ENCODE measurements at regions not wholly inside any gene's neighbourhood (a gene's known extent, or its start where the extent isn't known, plus 50 kb on each side); places are given as distances from the start of the nearest gene placed in this dataset.

GRCh38 chr21:32834211-32834915 is 62.8 kb upstream of the PAXBP1 start:
- peaks cover 31% of the 10 kb centered on the region for H3K27me3 Mint-ChIP-seq (ENCODE audit: low read depth)
- H3K4me1 Mint-ChIP-seq, result peaks cover 8% of the 10 kb centered on the region
- H3K9me3 Mint-ChIP-seq, result no peaks in the 10 kb centered on the region
- no peak overlapping the region for H3K27ac Mint-ChIP-seq (ENCODE audit: unreplicated experiment)
- no peaks in the 10 kb centered on the region for H3K36me3 Mint-ChIP-seq (ENCODE audit: low read depth)
- H3K4me3 Mint-ChIP-seq, result no peak overlapping the region
- no peak for TF ChIP-seq CTCF (conservative IDR thresholded peaks at IDR 0.05)
- DNase-seq (ENCODE audit: low read depth, low spot score), result no peak

GRCh38 chr21:32834916-32835235 is 63.3 kb upstream of the PAXBP1 start:
- H3K9me3 Mint-ChIP-seq, result no peaks in the 10 kb centered on the region

GRCh38 chr21:32842146-32842545 is 70.6 kb upstream of the PAXBP1 start:
- no peak overlapping the region for H3K27ac Mint-ChIP-seq (ENCODE audit: unreplicated experiment)

More at GRCh38 chr21:32834916-32835235, 63.3 kb upstream of the PAXBP1 start:
- Mint-ChIP-seq H3K36me3 (ENCODE audit: low read depth) (no peaks in the 10 kb centered on the region), H3K27ac (ENCODE audit: unreplicated experiment) (no peak overlapping the region), H3K4me3 (no peak overlapping the region), H3K27me3 (ENCODE audit: low read depth) (peaks cover 34% of the 10 kb centered on the region), H3K4me1 (peaks cover 8% of the 10 kb centered on the region)
- TF ChIP-seq CTCF (conservative IDR thresholded peaks at IDR 0.05), result no peak
- DNase-seq (ENCODE audit: low read depth, low spot score), result no peak

GRCh38 chr21:32843561-32843960 is 72.0 kb upstream of the PAXBP1 start:
- no peak overlapping the region for H3K4me3 Mint-ChIP-seq
- no peaks in the 10 kb centered on the region for H3K36me3 Mint-ChIP-seq (ENCODE audit: low read depth)
- H3K9me3 Mint-ChIP-seq, result no peaks in the 10 kb centered on the region
- H3K27me3 Mint-ChIP-seq (ENCODE audit: low read depth), result peaks cover 30% of the 10 kb centered on the region
- no peak for TF ChIP-seq CTCF (conservative IDR thresholded peaks at IDR 0.05)
- H3K27ac Mint-ChIP-seq (ENCODE audit: unreplicated experiment), result no peak overlapping the region
- H3K4me1 Mint-ChIP-seq, result no peaks in the 10 kb centered on the region
- DNase-seq (ENCODE audit: low read depth, low spot score), result no peak

More at GRCh38 chr21:32842146-32842545, 70.6 kb upstream of the PAXBP1 start:
- DNase-seq (ENCODE audit: low read depth, low spot score), result no peak
- no peaks in the 10 kb centered on the region for H3K4me1 Mint-ChIP-seq
- H3K4me3 Mint-ChIP-seq, result no peak overlapping the region
- H3K9me3 Mint-ChIP-seq, result no peaks in the 10 kb centered on the region
- TF ChIP-seq CTCF (conservative IDR thresholded peaks at IDR 0.05), result no peak
- H3K36me3 Mint-ChIP-seq (ENCODE audit: low read depth), result no peaks in the 10 kb centered on the region
- peaks cover 27% of the 10 kb centered on the region for H3K27me3 Mint-ChIP-seq (ENCODE audit: low read depth)

- H3K27ac Mint-ChIP-seq (ENCODE audit: unreplicated experiment), result no peak overlapping the region
- peaks cover 33% of the 10 kb centered on the region for H3K27me3 Mint-ChIP-seq (ENCODE audit: low read depth)
- no peaks in the 10 kb centered on the region for H3K4me1 Mint-ChIP-seq
- no peak for TF ChIP-seq CTCF (conservative IDR thresholded peaks at IDR 0.05)
- no peaks in the 10 kb centered on the region for H3K9me3 Mint-ChIP-seq
- DNase-seq (ENCODE audit: low read depth, low spot score), result no peak
- H3K36me3 Mint-ChIP-seq (ENCODE audit: low read depth), result no peaks in the 10 kb centered on the region
- H3K4me3 Mint-ChIP-seq, result no peak overlapping the region
Measured at GRCh38 chr21:32844076-32844475, 72.5 kb upstream of the PAXBP1 start.

Data from neural crest cell (in vitro differentiated cells).